ENCODE measurements at regions not wholly inside any gene's neighbourhood (a gene's known extent, or its start where the extent isn't known, plus 50 kb on each side); places are given as distances from the start of the nearest gene placed in this dataset.

DNA sequence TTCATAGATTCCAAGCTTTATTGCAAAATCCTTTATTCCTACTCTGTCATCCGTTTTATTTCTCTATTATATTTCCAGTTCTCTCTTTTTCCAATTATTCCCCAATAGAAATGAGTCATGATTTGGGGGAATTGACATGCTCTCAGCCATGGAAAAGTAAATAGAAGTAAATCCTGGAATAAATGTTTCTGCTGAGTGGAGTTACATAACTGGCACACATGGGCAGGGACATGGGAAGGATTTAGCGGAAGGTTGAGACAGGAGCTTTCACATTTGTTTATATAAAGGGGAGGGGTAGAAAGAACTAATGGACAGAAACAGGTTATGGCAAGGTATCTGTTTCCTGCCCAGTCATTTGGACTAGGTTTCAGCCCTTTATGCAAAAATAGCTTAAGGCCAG, 221.6 kb downstream of the PLOD2 start:
- WGBS, 10 experiments = 67 to 100% (median 82%) methylated on average over 1 to 2 of the region's 2 CpGs; no CpG with 5 or more reads in 1 of the 10 experiments
- no peak overlapping the region for H3K4me3 ChIP-seq
- in situ Hi-C loops (cut with MboI; ENCODE audit: low pct_unique_long_range_greater_than_20kb in 2 of 9, low sequenced_read_pairs in 9 of 9, unreplicated experiment in 9 of 9) = no loop called here
- no peak overlapping the region for H3K27ac ChIP-seq
- no peak for ATAC-seq (replicated peaks in 6 of 8)
- no peaks in the 10 kb centered on the region for H3K4me1 ChIP-seq (replicated peaks in 1 of 2)

DNA sequence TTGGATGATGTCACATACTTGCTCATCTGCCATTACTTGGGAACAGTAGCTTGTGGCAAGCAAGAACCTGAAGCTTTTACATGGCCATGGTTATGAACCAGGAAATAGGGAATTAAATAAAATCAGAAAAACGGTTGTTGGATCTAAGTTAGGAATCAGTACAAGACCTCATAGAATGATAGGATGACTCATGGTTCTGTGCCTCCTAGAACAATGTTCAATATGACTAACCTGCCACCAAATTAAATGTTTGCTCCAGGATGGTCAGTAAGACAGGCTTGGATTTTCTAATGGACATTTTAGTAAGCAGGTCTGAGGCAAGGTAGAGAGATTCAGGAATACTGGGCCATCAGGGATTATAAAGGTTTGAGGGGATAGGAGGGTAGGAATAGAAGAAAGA, 218.9 kb downstream of the PLOD2 start:
- H3K4me3 ChIP-seq = no peak overlapping the region
- in situ Hi-C loops (cut with MboI; ENCODE audit: low pct_unique_long_range_greater_than_20kb in 2 of 9, low sequenced_read_pairs in 9 of 9, unreplicated experiment in 9 of 9) = no loop called here
- WGBS, 10 experiments = 0 to 100% (median 40%) methylated on average over 1 of the region's 1 CpG; no CpG with 5 or more reads in 2 of the 10 experiments
- no peak overlapping the region for H3K27ac ChIP-seq
- ATAC-seq (replicated peaks in 6 of 8) = no peak
- H3K4me1 ChIP-seq (replicated peaks in 1 of 2) = no peaks in the 10 kb centered on the region

DNA sequence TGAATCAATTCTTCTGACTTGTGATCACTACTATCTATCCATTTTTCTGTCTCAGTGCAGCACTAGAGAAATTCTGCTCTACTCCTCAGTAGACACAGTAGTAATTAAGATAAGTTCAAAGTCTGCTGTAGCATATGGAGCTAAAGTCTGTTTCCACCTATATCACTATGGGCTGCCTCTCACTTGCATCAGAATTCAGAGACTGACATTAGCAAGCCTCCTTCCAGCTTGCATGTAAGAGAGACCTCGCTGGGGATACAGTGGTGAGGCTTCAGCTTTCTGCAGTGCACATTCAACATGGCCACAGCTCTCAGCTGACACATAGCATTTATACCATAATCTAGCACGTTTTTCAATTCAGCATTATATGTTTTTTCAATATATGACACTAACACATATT, 217.0 kb downstream of the PLOD2 start:
- ATAC-seq (replicated peaks in 6 of 8) = peak in 5 of 8 experiments; percentile 39 to 57 (median 44)
- H3K4me1 ChIP-seq (replicated peaks in 1 of 2) = no peaks in the 10 kb centered on the region
- no peak overlapping the region for H3K27ac ChIP-seq
- no peak overlapping the region for H3K4me3 ChIP-seq
- WGBS, 10 experiments = 0 to 59% (median 38%) methylated on average over 1 to 2 of the region's 2 CpGs; no CpG with 5 or more reads in 2 of the 10 experiments
- in situ Hi-C loops (cut with MboI; ENCODE audit: low pct_unique_long_range_greater_than_20kb in 2 of 9, low sequenced_read_pairs in 9 of 9, unreplicated experiment in 9 of 9) = no loop called here

DNA sequence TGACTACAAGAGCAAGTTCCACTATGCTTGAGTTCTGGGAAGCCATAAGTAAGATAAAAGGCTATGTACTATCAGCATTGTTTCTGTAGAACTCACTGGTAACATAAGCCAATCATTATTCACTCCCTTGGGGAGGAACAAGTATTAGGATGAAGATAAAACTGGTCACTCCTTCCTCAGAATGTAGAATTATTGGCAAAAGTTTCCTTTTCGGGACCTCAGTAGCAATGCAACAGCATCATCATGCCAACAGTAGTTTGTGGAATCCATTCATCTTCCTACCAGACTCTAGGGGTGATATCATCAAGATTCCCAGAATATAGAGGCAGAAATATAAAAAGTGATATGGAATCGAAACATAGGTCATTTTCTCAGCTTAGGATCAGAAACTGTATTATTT, 209.5 kb downstream of the PLOD2 start:
- ATAC-seq (replicated peaks in 6 of 8) = no peak
- Histone ChIP-seq H3K4me1 (replicated peaks in 1 of 2) (no peaks in the 10 kb centered on the region), H3K4me3 (no peak overlapping the region), H3K27ac (no peak overlapping the region)
- 20 to 94% (median 71%) methylated on average over 1 to 2 of the region's 2 CpGs; no CpG with 5 or more reads in 2 of the 10 experiments for WGBS, 10 experiments
- in situ Hi-C loops (cut with MboI; ENCODE audit: low pct_unique_long_range_greater_than_20kb in 2 of 9, low sequenced_read_pairs in 9 of 9, unreplicated experiment in 9 of 9) = no loop called here

DNA sequence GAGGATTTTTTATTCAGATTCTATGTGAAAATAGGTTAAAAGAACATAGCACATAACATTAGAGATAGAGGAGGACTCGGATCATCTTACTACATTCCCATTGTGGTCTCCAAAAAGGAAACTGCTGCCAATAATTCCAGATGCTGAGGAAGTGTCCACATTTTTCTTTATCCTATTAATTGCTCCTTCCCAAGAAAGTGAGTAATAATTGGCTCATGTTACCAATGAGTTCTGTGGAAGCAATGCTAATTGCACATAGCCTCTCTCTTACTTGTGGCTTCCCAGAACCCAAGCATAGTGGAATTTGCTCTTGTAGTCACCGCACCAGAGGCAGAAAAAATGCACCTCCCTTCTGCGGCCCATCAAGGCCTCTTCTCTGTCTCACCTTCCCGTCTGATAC, 208.4 kb downstream of the PLOD2 start:
- in situ Hi-C loops (cut with MboI; ENCODE audit: low pct_unique_long_range_greater_than_20kb in 2 of 9, low sequenced_read_pairs in 9 of 9, unreplicated experiment in 9 of 9) = no loop called here
- WGBS, 10 experiments = 0 to 100% (median 95%) methylated on average over 1 to 4 of the region's 4 CpGs; no CpG with 5 or more reads in 1 of the 10 experiments
- H3K27ac ChIP-seq = no peak overlapping the region

DNA sequence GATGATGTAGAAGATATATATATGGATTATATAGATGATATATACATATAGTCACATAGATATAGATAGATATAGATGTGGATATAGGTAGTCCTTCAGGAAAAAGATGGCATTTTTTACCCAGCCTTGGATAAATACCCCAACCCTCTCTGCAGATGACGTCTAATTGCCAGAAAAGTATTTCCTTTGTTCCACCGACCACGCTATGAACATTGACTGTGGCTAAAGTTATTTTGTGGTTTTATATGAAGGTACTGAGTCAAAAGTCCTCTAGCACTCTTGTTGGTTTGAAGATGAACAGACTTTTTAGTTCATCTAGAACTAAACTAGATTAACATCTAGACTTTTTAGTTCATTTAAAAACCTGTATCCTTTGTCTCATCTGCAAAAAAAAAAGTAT, 207.7 kb downstream of the PLOD2 start:
- no peak overlapping the region for H3K27ac ChIP-seq
- H3K4me1 ChIP-seq (replicated peaks in 1 of 2) = no peaks in the 10 kb centered on the region
- no peak overlapping the region for H3K4me3 ChIP-seq
- in situ Hi-C loops (cut with MboI; ENCODE audit: low pct_unique_long_range_greater_than_20kb in 2 of 9, low sequenced_read_pairs in 9 of 9, unreplicated experiment in 9 of 9) = no loop called here
- ATAC-seq (replicated peaks in 6 of 8) = no peak
- 10 to 100% (median 86%) methylated on average over 1 to 3 of the region's 3 CpGs; no CpG with 5 or more reads in 2 of the 10 experiments for WGBS, 10 experiments

More for the DNA sequence above, 208.4 kb downstream of the PLOD2 start:
- Histone ChIP-seq H3K4me3 (no peak overlapping the region), H3K4me1 (replicated peaks in 1 of 2) (no peaks in the 10 kb centered on the region)
- ATAC-seq (replicated peaks in 6 of 8) = peak in 1 of 8 experiments; percentile 26

DNA sequence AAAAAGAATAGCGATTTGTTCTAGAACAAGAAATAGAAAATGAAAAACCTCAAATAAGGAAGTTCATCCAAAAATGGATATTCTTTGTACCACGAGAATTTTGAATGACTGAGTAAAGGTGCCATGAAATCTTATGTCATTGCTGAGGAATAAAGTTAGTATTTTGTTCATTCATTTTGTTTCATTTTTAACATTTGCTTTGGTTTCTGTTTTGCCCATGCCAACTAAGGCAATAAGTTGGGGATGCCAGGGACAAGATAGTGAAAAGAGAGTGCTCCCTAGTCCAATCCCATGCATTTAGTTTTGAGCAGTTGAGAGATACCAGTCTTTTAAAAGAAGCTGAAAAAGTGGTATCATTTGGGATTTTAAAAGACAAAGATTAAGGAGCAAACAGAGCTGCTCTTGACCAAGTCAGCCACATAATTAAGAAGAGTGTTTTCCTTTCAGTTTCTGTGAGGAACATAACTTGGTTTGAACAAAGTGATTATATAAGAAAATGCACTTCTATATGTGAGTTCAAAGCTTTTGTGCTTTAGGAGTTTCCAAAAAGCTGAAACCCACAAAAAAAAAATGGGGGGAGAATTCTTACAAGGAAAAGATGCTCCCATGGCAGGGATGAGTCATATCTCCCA, 201.4 kb downstream of the PLOD2 start:
- ATAC-seq (replicated peaks in 6 of 8) = no peak

DNA sequence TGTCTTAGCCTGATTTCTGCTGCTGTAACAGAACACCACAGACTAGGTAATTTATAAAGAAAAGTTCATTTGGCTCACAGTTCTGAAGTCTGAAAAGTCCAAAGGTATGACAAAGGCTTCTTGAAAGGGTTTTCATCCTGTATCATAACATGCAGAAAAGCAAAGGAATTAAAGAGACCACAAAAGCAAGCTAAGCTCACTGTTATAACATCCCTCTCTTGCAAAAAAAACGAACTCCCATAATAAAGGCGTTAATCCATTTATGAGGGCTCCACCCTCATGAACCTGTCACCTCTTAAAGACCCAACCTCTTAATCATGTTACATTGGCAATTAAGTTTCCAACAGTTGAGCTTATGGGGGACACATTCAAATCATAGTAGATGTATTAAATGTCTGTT, 197.9 kb downstream of the PLOD2 start:
- in situ Hi-C loops (cut with MboI; ENCODE audit: low pct_unique_long_range_greater_than_20kb in 2 of 9, low sequenced_read_pairs in 9 of 9, unreplicated experiment in 9 of 9) = no loop called here
- no peak overlapping the region for H3K27ac ChIP-seq
- no peak for ATAC-seq (replicated peaks in 6 of 8)
- H3K4me3 ChIP-seq = no peak overlapping the region
- H3K4me1 ChIP-seq (replicated peaks in 1 of 2) = no peaks in the 10 kb centered on the region
- WGBS, 10 experiments = 40 to 100% (median 74%) methylated on average over 1 to 2 of the region's 2 CpGs; no CpG with 5 or more reads in 4 of the 10 experiments

More for the DNA sequence above, 201.4 kb downstream of the PLOD2 start:
- 45 to 100% (median 90%) methylated on average over 1 to 2 of the region's 2 CpGs; no CpG with 5 or more reads in 1 of the 10 experiments for WGBS, 10 experiments
- Histone ChIP-seq H3K27ac (no peak overlapping the region), H3K4me1 (replicated peaks in 1 of 2) (no peaks in the 10 kb centered on the region), H3K4me3 (no peak overlapping the region)
- in situ Hi-C loops (cut with MboI; ENCODE audit: low pct_unique_long_range_greater_than_20kb in 2 of 9, low sequenced_read_pairs in 9 of 9, unreplicated experiment in 9 of 9) = no loop called here

DNA sequence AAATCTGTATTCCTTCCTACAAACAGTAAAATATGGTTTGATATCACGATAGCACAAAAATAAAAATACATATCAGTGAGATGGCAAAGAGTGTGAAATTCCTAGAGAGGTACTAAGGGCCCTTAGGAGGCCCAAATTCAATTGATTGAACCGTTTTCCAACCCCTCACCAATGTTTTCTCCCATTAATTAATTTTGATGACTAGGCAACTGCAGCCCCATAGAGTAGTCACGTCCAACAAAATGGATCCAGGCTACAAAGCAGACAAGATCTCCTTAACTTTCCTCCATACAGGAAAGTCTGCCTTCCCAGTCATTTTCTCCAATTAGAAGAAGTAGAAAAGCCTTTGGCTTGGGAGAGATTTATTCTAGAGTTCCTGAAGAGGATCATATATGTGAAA, 193.9 kb downstream of the PLOD2 start:
- 40 to 90% (median 56%) methylated on average over 2 to 3 of the region's 3 CpGs; no CpG with 5 or more reads in 3 of the 10 experiments for WGBS, 10 experiments
- Histone ChIP-seq H3K27ac (no peak overlapping the region), H3K4me1 (replicated peaks in 1 of 2) (no peaks in the 10 kb centered on the region), H3K4me3 (no peak overlapping the region)
- no peak for ATAC-seq (replicated peaks in 6 of 8)
- in situ Hi-C loops (cut with MboI; ENCODE audit: low pct_unique_long_range_greater_than_20kb in 2 of 9, low sequenced_read_pairs in 9 of 9, unreplicated experiment in 9 of 9) = no loop called here

DNA sequence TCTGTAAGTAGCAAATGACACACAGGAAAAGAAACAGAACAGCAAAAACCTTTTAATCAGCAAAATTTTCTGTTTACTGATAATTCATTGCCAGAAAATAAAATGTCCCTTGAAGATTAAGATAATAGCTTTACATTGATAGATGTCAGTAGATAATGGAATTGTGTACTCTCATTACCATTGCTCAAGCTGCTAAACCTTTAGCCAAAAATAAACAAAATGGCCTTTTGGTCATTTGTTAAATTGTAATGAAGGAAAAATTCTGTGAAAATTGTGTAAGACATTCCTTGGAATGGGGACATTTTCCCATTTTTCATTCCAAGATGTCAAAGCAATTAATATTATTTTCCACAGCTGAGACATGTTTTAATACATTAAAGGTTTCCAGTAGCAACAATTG, 189.8 kb downstream of the PLOD2 start:
- Histone ChIP-seq H3K4me3 (no peak overlapping the region), H3K27ac (no peak overlapping the region), H3K4me1 (replicated peaks in 1 of 2) (no peaks in the 10 kb centered on the region)
- in situ Hi-C loops (cut with MboI; ENCODE audit: low pct_unique_long_range_greater_than_20kb in 2 of 9, low sequenced_read_pairs in 9 of 9, unreplicated experiment in 9 of 9) = no loop called here
- ATAC-seq (replicated peaks in 6 of 8) = no peak

DNA sequence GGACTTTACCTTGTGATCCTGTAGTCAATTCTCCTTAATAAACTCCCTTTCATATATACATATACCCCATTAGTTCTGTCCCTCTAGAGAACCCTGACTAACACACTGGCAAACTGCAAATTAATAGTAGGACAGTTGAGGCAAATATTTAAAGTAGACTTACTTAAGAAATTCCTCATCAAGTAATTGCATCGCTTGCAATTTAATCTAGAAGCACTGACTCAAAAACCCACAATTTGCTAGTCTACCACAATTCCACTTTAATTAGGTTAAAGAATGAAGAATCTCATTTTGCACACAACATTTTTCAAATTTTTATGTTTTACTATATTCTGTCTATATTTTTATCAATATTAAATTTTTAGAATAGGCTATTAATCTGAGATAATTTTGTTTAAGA, 188.1 kb downstream of the PLOD2 start:
- WGBS, 10 experiments = 58 to 100% (median 100%) methylated on average over 1 of the region's 1 CpG
- no peak for ATAC-seq (replicated peaks in 6 of 8)
- no peaks in the 10 kb centered on the region for H3K4me1 ChIP-seq (replicated peaks in 1 of 2)
- H3K27ac ChIP-seq = no peak overlapping the region
- no peak overlapping the region for H3K4me3 ChIP-seq
- in situ Hi-C loops (cut with MboI; ENCODE audit: low pct_unique_long_range_greater_than_20kb in 2 of 9, low sequenced_read_pairs in 9 of 9, unreplicated experiment in 9 of 9) = no loop called here

DNA sequence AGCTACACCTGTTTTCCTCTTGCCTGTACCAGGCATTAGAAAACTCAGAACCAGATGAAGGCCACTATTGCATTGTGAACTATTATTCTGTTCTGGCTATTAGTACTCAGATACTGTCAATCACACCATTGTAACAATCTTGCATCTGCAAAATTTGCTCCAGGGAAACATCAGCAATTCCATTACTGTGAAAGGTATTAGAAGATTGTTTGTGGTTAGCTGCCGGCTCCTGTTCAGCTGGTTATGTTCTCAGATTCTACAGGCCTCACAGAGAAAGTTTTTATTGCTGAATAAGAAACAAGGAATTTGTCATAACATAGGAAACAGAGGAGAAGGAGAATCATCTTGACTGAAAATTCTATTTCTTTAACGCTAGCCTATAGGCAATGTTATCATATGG, 179.9 kb downstream of the PLOD2 start:
- no peak overlapping the region for H3K27ac ChIP-seq
- in situ Hi-C loops (cut with MboI; ENCODE audit: low pct_unique_long_range_greater_than_20kb in 2 of 9, low sequenced_read_pairs in 9 of 9, unreplicated experiment in 9 of 9) = no loop called here
- 0 to 100% (median 92%) methylated on average over 1 to 2 of the region's 2 CpGs; no CpG with 5 or more reads in 1 of the 10 experiments for WGBS, 10 experiments
- no peaks in the 10 kb centered on the region for H3K4me1 ChIP-seq (replicated peaks in 1 of 2)
- H3K4me3 ChIP-seq = no peak overlapping the region
- ATAC-seq (replicated peaks in 6 of 8) = no peak

DNA sequence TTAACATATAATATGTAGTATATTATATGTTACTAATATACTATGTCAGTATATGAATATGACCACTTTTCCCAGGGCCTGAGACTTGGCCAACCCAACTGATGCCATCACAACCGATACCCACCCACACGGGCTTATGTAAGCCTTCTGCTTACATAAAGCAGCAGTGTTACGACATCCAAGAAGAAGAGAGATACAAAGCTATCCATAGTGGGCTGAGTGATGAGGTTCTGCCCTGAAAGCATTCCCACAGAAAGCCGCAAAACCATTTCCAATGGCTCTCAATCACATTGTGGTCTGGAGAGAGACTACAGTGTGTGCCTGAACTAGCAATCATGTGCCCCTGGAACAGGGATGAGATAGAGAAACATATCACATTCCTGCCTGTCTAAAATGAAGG, 177.9 kb downstream of the PLOD2 start:
- in situ Hi-C loops (cut with MboI; ENCODE audit: low pct_unique_long_range_greater_than_20kb in 2 of 9, low sequenced_read_pairs in 9 of 9, unreplicated experiment in 9 of 9) = no loop called here
- no peak for ATAC-seq (replicated peaks in 6 of 8)
- H3K4me3 ChIP-seq = no peak overlapping the region
- no peaks in the 10 kb centered on the region for H3K4me1 ChIP-seq (replicated peaks in 1 of 2)
- no peak overlapping the region for H3K27ac ChIP-seq
- WGBS, 10 experiments = 59 to 100% (median 83%) methylated on average over 1 to 4 of the region's 4 CpGs; no CpG with 5 or more reads in 3 of the 10 experiments

Data from motor neuron (in vitro differentiated cells).